ENCODE measurements at regions not wholly inside any gene's neighbourhood (a gene's known extent, or its start where the extent isn't known, plus 50 kb on each side); places are given as distances from the start of the nearest gene placed in this dataset.

GRCh38 chr3:57009802-57010201 lies 50.7 kb upstream of the SPATA12 start:
- no peak overlapping the region for H3K27ac ChIP-seq
- no peaks in the 10 kb centered on the region for H3K27me3 ChIP-seq
- intact Hi-C loops (cut with DNase I; ENCODE audit: low total_unique reads), result no loop called here
- no peak for TF ChIP-seq CTCF (IDR thresholded peaks at IDR 0.05)
- H3K4me1 ChIP-seq, result peaks cover 0 to 36% (median 30%) of the 10 kb centered on the region in 4 donors
- no peak for DNase-seq
- no peak overlapping the region for H3K4me3 ChIP-seq
- H3K36me3 ChIP-seq, result no peaks in the 10 kb centered on the region
- no peaks in the 10 kb centered on the region for H3K9me3 ChIP-seq

- H3K4me3 ChIP-seq, result no peak overlapping the region
- no peaks in the 10 kb centered on the region for H3K9me3 ChIP-seq
- no peaks in the 10 kb centered on the region for H3K27me3 ChIP-seq
- no peak for TF ChIP-seq CTCF (IDR thresholded peaks at IDR 0.05)
- no peak for DNase-seq
- H3K27ac ChIP-seq, result peak overlapping the region in 1 of 2 donors; percentile 77
- peaks cover 0 to 40% (median 30%) of the 10 kb centered on the region in 4 donors for H3K4me1 ChIP-seq
- H3K36me3 ChIP-seq, result no peaks in the 10 kb centered on the region
- intact Hi-C loops (cut with DNase I; ENCODE audit: low total_unique reads), result no loop called here
Measured at GRCh38 chr3:57009367-57009766, 51.1 kb upstream of the SPATA12 start.

- H3K4me3 ChIP-seq, result peak overlapping the region; percentile 13 to 31
- peak overlapping the region; percentile 77 to 85 for H3K27ac ChIP-seq
- H3K4me1 ChIP-seq, result peaks cover 0 to 42% (median 30%) of the 10 kb centered on the region in 4 donors
- H3K9me3 ChIP-seq, result no peaks in the 10 kb centered on the region
- no peaks in the 10 kb centered on the region for H3K27me3 ChIP-seq
- TF ChIP-seq CTCF (IDR thresholded peaks at IDR 0.05), result no peak
- H3K36me3 ChIP-seq, result no peaks in the 10 kb centered on the region
- DNase-seq, result peak; percentile 85 to 88
- intact Hi-C loops (cut with DNase I; ENCODE audit: low total_unique reads), result no loop called here
Measured at GRCh38 chr3:57007521-57008460, 52.7 kb upstream of the SPATA12 start.

- peak in 1 of 2 donors; percentile 57 for DNase-seq
- Histone ChIP-seq H3K27me3 (no peaks in the 10 kb centered on the region), H3K36me3 (no peaks in the 10 kb centered on the region), H3K4me3 (peak overlapping the region in 1 of 2 donors; percentile 31), H3K9me3 (no peaks in the 10 kb centered on the region), H3K27ac (peak overlapping the region; percentile 77 to 85), H3K4me1 (peaks cover 0 to 42% (median 30%) of the 10 kb centered on the region in 4 donors)
- intact Hi-C loops (cut with DNase I; ENCODE audit: low total_unique reads), result no loop called here
- no peak for TF ChIP-seq CTCF (IDR thresholded peaks at IDR 0.05)
Measured at GRCh38 chr3:57006949-57007419, 53.5 kb upstream of the SPATA12 start.

- Histone ChIP-seq H3K4me1 (peaks cover 0 to 42% (median 30%) of the 10 kb centered on the region in 4 donors), H3K36me3 (no peaks in the 10 kb centered on the region), H3K9me3 (no peaks in the 10 kb centered on the region), H3K27me3 (no peaks in the 10 kb centered on the region), H3K4me3 (no peak overlapping the region), H3K27ac (peak overlapping the region; percentile 77 to 85)
- DNase-seq, result no peak
- TF ChIP-seq CTCF (IDR thresholded peaks at IDR 0.05), result no peak
- intact Hi-C loops (cut with DNase I; ENCODE audit: low total_unique reads), result no loop called here
Measured at GRCh38 chr3:57006179-57006657, 54.2 kb upstream of the SPATA12 start.
